Fibroblast of lung (primary cell): ENCODE measurements at regions not wholly inside any gene's neighbourhood (a gene's known extent, or its start where the extent isn't known, plus 50 kb on each side); places are given as distances from the start of the nearest gene placed in this dataset.

Experiments
- DNase-seq, 2 donors: peaks; one replicate each; pipeline versions ENCODE4 v3.0.0 to v3.0.0-alpha.2; 2010; ENCODE audit warnings: low read depth in 2 of 2
- H2AFZ ChIP-seq: 2 replicates; pipeline ENCODE4 v1.5.1; 2012; ENCODE audit warnings: low read length, control low read depth, inconsistent platforms
- H3K27ac ChIP-seq: 2 replicates; pipeline ENCODE4 v1.5.1; 2011; ENCODE audit warnings: low read length, control low read depth; ENCODE audit not compliant: insufficient read depth
- H3K27me3 ChIP-seq: 2 replicates; pipeline ENCODE4 v1.5.1; 2011; ENCODE audit warnings: mild to moderate bottlenecking, low read length; ENCODE audit not compliant: control insufficient read depth, insufficient read depth
- H3K36me3 ChIP-seq: 2 replicates; pipeline ENCODE4 v1.5.1; 2011; ENCODE audit warnings: low read length; ENCODE audit not compliant: control insufficient read depth, insufficient read depth
- H3K4me1 ChIP-seq: 2 replicates; pipeline ENCODE4 v1.5.1; 2011; ENCODE audit warnings: low read length; ENCODE audit not compliant: control insufficient read depth, insufficient read depth; ENCODE audit errors: extremely low read depth
- H3K4me2 ChIP-seq: 2 replicates; pipeline ENCODE4 v1.5.1; 2011; ENCODE audit warnings: low read length, control low read depth; ENCODE audit not compliant: insufficient read depth; ENCODE audit errors: extremely low read depth
- H3K4me3 ChIP-seq, 4 experiments: fragments of 200-600 bp in 1 of 4; sonication (generic) in 1 of 4; replicated peaks in 1 of 4; 2 replicates each; pipeline ENCODE4 v1.5.1; 2011 to 2016; ENCODE audit warnings: low read length in 4 of 4, low read depth in 3 of 4, mild to moderate bottlenecking in 3 of 4, control low read depth in 2 of 4, inconsistent platforms in 1 of 4, mixed read lengths in 1 of 4; ENCODE audit not compliant: insufficient read depth in 1 of 4; ENCODE audit errors: control extremely low read depth in 1 of 4
- H3K79me2 ChIP-seq: 2 replicates; pipeline ENCODE4 v1.5.1; 2012; ENCODE audit warnings: mild to moderate bottlenecking, low read length, inconsistent platforms; ENCODE audit not compliant: control insufficient read depth, insufficient read depth
- H3K9ac ChIP-seq: 2 replicates; pipeline ENCODE4 v1.5.1; 2011; ENCODE audit warnings: mild to moderate bottlenecking, low read length, control low read depth; ENCODE audit not compliant: insufficient read depth
- H3K9me3 ChIP-seq: 2 replicates; pipeline ENCODE4 v1.5.1; 2012; ENCODE audit warnings: low read depth, low read length; ENCODE audit not compliant: control insufficient read depth, insufficient read depth
- H4K20me1 ChIP-seq: 2 replicates; pipeline ENCODE4 v1.5.1; 2011; ENCODE audit warnings: low read length; ENCODE audit not compliant: control insufficient read depth, insufficient read depth; ENCODE audit errors: extremely low read depth
- EZH2 ChIP-seq: IDR thresholded peaks from 2 replicates; pipeline ENCODE4 v1.5.1; 2012; ENCODE audit warnings: low read length, control low read depth, mild to moderate bottlenecking; ENCODE audit errors: missing control alignments
- TF ChIP-seq, protein P1 (sequence below), 2 donors: IDR thresholded peaks in 1 of 2; conservative IDR thresholded peaks in 1 of 2; 1 replicate in 1 of 2; 2 replicates in 1 of 2; pipeline ENCODE4 v1.5.1; 2011 to 2012; ENCODE audit warnings: low read length in 2 of 2, control low read depth in 1 of 2, inconsistent platforms in 1 of 2, low read depth in 1 of 2, mild to moderate bottlenecking in 1 of 2

- no peak for TF ChIP-seq EZH2
- TF ChIP-seq, protein P1, sequence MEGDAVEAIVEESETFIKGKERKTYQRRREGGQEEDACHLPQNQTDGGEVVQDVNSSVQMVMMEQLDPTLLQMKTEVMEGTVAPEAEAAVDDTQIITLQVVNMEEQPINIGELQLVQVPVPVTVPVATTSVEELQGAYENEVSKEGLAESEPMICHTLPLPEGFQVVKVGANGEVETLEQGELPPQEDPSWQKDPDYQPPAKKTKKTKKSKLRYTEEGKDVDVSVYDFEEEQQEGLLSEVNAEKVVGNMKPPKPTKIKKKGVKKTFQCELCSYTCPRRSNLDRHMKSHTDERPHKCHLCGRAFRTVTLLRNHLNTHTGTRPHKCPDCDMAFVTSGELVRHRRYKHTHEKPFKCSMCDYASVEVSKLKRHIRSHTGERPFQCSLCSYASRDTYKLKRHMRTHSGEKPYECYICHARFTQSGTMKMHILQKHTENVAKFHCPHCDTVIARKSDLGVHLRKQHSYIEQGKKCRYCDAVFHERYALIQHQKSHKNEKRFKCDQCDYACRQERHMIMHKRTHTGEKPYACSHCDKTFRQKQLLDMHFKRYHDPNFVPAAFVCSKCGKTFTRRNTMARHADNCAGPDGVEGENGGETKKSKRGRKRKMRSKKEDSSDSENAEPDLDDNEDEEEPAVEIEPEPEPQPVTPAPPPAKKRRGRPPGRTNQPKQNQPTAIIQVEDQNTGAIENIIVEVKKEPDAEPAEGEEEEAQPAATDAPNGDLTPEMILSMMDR (conservative IDR thresholded peaks at IDR 0.05 in 1 of 2, IDR thresholded peaks at IDR 0.05 in 1 of 2; ENCODE audit: low read depth in 1 of 2, low read length in 2 of 2), result no peak
- Histone ChIP-seq H3K9me3 (no peaks in the 10 kb centered on the region), H3K79me2 (no peaks in the 10 kb centered on the region), H3K27me3 (no peaks in the 10 kb centered on the region), H3K9ac (no peak overlapping the region), H3K4me2 (no peak overlapping the region), H3K4me1 (no peaks in the 10 kb centered on the region), H3K27ac (no peak overlapping the region), H3K36me3 (no peaks in the 10 kb centered on the region), H3K4me3 (no peak overlapping the region), H4K20me1 (no peaks in the 10 kb centered on the region), H2AFZ (no peak overlapping the region)
- no peak for DNase-seq
Observed at GRCh38 chr10:4189281-4189680, 404.3 kb upstream of the KLF6 start.

GRCh38 chr10:4188406-4188805, 403.4 kb upstream of the KLF6 start:
- TF ChIP-seq, protein P1 (conservative IDR thresholded peaks at IDR 0.05 in 1 of 2, IDR thresholded peaks at IDR 0.05 in 1 of 2; ENCODE audit: low read depth in 1 of 2, low read length in 2 of 2), result no peak
- TF ChIP-seq EZH2, result no peak
- no peaks in the 10 kb centered on the region for H3K27me3 ChIP-seq
- no peak overlapping the region for H3K27ac ChIP-seq
- no peaks in the 10 kb centered on the region for H3K36me3 ChIP-seq
- no peak overlapping the region for H3K4me2 ChIP-seq
- no peak overlapping the region for H3K4me3 ChIP-seq
- H3K4me1 ChIP-seq, result no peaks in the 10 kb centered on the region
- no peaks in the 10 kb centered on the region for H3K79me2 ChIP-seq
- H3K9me3 ChIP-seq, result no peaks in the 10 kb centered on the region
- DNase-seq, result no peak
- H4K20me1 ChIP-seq, result no peaks in the 10 kb centered on the region
- H2AFZ ChIP-seq, result no peak overlapping the region
- H3K9ac ChIP-seq, result no peak overlapping the region

- no peak for TF ChIP-seq EZH2
- TF ChIP-seq, protein P1 (conservative IDR thresholded peaks at IDR 0.05 in 1 of 2, IDR thresholded peaks at IDR 0.05 in 1 of 2; ENCODE audit: low read depth in 1 of 2, low read length in 2 of 2), result no peak
Observed at GRCh38 chr10:4186849-4187540, 402.0 kb upstream of the KLF6 start.

More at GRCh38 chr10:4186849-4187540, 402.0 kb upstream of the KLF6 start:
- Histone ChIP-seq H3K27ac (no peak overlapping the region), H4K20me1 (no peaks in the 10 kb centered on the region), H3K4me2 (no peak overlapping the region), H3K79me2 (no peaks in the 10 kb centered on the region), H3K4me1 (no peaks in the 10 kb centered on the region), H3K27me3 (no peaks in the 10 kb centered on the region), H3K9ac (no peak overlapping the region), H3K9me3 (no peaks in the 10 kb centered on the region), H2AFZ (no peak overlapping the region), H3K4me3 (no peak overlapping the region), H3K36me3 (no peaks in the 10 kb centered on the region)
- DNase-seq, result no peak
